Stimulated activated CD4-positive, alpha-beta T cell treated with anti-CD3 and anti-CD28 coated beads, Interleukin-12 subunit alpha, Interleukin-12 subunit beta, amount 100 ng/mL, for 24 hours (primary cell): ENCODE measurements at regions not wholly inside any gene's neighbourhood (a gene's known extent, or its start where the extent isn't known, plus 50 kb on each side); places are given as distances from the start of the nearest gene placed in this dataset.

Source experiments
- DNase-seq, 2 experiments: peaks; one replicate each; pipeline ENCODE4 v3.0.0-alpha.2; 2020; ENCODE audit warnings: low read depth in 2 of 2

DNA sequence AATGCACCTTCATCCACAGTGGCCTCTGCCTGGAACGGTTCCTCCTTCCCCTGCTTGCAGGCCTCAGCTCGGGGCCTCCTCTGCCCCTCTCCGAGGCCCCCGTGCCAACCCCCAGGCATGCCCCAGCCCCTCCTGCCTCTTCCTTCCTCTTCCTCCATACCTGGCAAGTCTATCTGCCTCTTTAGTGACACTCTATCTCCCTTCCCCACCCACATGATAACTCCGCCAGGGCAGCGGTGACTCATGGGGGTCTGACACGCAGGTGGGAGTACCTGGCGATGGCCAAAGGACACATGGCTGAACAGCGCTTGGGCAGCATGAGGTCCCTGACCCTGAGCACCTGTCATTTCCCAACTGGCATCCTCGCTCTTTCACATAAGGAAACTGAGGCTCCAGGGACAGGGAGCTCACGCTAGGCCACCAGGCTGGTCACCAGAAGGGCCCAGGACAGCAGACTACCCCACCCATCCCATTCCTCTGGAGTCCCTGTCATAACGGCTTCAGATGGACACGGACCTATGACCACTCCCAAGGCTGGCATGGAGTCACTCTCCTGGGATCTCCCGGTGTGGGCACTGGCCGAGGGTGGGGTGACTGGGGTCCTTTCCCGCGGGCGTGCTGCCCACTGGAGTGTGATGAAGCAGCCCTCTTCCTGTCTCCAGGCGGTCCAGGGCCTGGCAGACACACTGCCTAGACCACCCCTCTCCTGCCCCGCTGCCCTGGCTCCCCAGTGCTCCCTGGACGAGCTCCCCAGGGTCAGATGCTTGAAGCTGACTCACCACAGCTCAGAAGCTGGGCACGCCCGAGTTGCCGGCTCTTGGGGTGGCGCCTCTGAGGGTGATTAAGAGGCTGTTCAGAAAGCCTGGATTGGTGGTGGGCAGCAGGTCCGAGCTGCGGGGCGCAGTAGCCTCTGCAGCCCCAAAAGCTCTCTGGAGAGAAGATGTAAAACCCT lies 100.6 kb downstream of the ENGASE start:
- no peak for DNase-seq

DNA sequence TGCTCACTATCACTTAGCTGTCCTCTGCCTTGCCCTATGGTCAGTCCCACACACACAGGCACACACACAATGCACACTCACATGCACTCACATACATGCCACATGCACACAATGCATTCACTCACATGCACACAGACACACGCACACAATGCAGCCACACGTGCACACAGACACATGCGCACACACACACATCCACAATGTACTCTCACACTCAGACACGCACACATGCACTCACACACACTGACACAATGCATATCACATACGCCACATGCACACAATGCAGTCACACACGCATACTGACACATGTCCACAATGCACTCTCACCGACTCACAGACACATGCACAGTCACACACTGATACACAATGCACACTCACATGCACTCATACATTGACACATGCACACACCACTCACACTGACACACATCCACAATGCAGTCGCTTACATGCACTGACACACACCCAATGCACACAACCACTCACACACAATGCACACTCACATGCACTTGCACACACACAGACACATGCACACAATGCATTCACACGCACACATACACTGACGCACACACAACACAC lies 99.7 kb downstream of the ENGASE start:
- no peak for DNase-seq

- DNase-seq = no peak
Observed at GRCh38 chr17:79171188-79171587, 96.6 kb downstream of the ENGASE start.

- DNase-seq = no peak
Observed at GRCh38 chr17:79169861-79170260, 95.2 kb downstream of the ENGASE start.

- no peak for DNase-seq
Observed at GRCh38 chr17:79169366-79169765, 94.7 kb downstream of the ENGASE start.

DNA sequence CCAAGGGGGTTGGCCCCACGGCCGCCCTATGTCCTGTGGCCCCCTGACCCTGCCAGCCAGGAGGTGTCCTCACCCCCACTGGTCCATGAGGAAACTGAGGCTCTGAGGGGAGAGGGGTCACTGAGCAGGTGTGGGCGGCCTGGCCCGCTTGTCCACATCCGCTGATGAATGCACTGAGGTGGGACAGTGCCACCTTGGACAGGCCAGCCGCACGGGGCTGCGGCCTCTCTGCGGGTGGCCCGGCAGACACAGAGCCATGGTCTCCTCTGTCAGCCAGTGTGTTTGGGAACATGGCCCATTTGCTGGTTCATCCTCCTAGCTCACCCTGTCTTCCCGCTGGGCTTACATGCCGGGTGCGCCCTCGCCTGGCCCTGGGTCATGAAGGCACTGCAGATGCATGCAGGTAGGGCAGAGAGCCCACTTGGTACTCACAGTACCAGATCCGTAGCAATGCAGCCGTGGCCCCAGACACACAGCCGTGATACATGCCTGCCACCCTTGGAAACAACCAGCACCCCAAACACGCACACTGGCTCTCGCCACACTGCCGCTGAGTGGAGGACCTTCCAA lies 93.9 kb downstream of the ENGASE start:
- no peak for DNase-seq

DNA sequence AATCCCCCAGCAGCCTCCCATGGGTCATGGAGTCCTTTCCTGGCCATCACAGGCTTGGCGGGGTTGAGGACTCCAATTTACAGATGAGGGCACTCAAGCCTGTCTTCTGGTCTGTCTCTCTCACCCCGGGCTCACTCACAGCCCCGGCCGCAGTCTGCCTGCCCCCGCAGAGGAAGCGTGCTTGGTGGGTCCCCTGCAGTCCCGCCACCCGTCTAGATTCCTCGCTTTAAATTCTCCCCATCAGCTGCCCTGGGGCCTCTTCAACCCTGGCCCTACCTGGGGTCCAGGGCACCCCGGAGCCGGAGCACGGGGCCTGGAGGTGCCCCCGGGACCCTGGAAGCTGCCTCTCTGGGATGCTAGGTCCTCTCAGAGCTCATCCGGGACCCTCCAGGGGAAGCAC lies 92.9 kb downstream of the ENGASE start:
- DNase-seq = no peak

- no peak for DNase-seq
Observed at GRCh38 chr17:79165756-79166473, 91.3 kb downstream of the ENGASE start.

- no peak for DNase-seq
Observed at GRCh38 chr17:79164913-79165695, 90.5 kb downstream of the ENGASE start.

DNA sequence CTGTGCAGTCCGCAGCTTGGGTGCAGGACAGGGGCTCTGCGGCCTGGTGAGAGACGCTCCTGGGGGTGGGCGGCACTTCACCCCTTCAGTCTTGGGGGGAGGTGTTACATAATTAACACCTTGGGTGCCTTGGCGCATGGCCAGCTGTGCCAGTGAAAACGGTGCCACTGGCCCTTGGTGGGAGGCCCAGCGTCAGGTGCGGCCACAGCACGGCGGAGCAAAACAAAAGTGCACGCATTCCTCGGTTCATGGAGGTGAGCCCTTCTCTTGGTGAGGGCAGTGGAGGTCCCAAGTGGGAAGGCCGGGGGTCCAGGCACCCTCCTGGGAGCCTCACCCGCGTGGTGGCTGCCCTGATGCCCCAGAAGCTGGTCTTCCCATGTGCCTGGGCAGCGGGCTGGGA lies 89.8 kb downstream of the ENGASE start:
- no peak for DNase-seq

DNA sequence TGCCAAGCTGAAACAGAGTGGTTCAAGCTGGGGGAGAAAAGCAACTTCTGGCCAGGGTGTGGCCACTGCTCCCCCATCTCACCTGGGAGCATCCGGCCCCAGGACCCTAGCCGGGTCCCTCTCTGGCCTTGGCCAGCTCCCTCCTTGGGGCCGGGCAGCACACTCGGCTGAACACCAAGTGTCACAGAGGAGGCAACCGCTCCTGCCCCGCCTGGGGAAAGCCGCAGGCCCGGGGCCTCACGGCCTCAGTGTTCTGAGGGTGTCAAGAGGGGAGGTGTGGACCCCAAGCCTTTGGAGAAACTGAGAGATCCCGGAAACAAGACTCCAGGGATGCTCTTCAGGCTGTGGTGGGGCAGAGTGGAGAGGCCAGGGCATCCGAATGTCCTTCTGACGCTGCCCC lies 88.4 kb downstream of the ENGASE start:
- no peak for DNase-seq

- DNase-seq = no peak
Observed at GRCh38 chr17:79162012-79162963, 87.7 kb downstream of the ENGASE start.

- DNase-seq = no peak
Observed at GRCh38 chr17:79160980-79161636, 86.5 kb downstream of the ENGASE start.

GRCh38 chr17:79159926-79160325 lies 85.3 kb downstream of the ENGASE start:
- no peak for DNase-seq

GRCh38 chr17:79159471-79159870 lies 84.8 kb downstream of the ENGASE start:
- DNase-seq = no peak

GRCh38 chr17:79156463-79157095 lies 82.0 kb downstream of the ENGASE start:
- no peak for DNase-seq

- no peak for DNase-seq
Observed at GRCh38 chr17:79155701-79156100, 81.1 kb downstream of the ENGASE start.

GRCh38 chr17:79154951-79155585 lies 80.4 kb downstream of the ENGASE start:
- no peak for DNase-seq

GRCh38 chr17:79154446-79154845 lies 79.8 kb downstream of the ENGASE start:
- DNase-seq = no peak
